ENCODE measurements at regions not wholly inside any gene's neighbourhood (a gene's known extent, or its start where the extent isn't known, plus 50 kb on each side); places are given as distances from the start of the nearest gene placed in this dataset.

GRCh38 chr3:117886147-117886546 lies 1148.5 kb downstream of the IGSF11 start:
- Histone ChIP-seq H4K20me1 (ENCODE audit: insufficient read depth) (no peaks in the 10 kb centered on the region), H3K27me3 (ENCODE audit: insufficient read depth) (no peaks in the 10 kb centered on the region), H3K4me3 (ENCODE audit: low read depth in 2 of 2, low read length in 1 of 2) (no peak overlapping the region), H3K9me3 (no peaks in the 10 kb centered on the region), H3K9ac (no peak overlapping the region), H3K36me3 (replicated peaks in 1 of 2; ENCODE audit: control insufficient read depth in 1 of 2, insufficient read depth in 2 of 2, low read length in 1 of 2) (no peaks in the 10 kb centered on the region), H3F3A (replicated peaks; ENCODE audit: insufficient read depth) (no peaks in the 10 kb centered on the region), H3K4me2 (no peak overlapping the region), H3K79me2 (ENCODE audit: insufficient read depth) (no peaks in the 10 kb centered on the region), H2AFZ (ENCODE audit: low read depth) (no peak overlapping the region), H3K4me1 (ENCODE audit: control insufficient read depth in 1 of 2, insufficient read depth in 2 of 2, low read depth in 1 of 2, low read length in 1 of 2) (peaks cover 0 to 13% of the 10 kb centered on the region in 2 experiments; a peak in 2 of 4 replicates), H3K27ac (ENCODE audit: low read depth in 2 of 2, low read length in 1 of 2) (no peak overlapping the region; a peak in 1 of 4 replicates), H3K9me2 (no peaks in the 10 kb centered on the region)
- WGBS (ENCODE audit: low lambda C conversion rate), result 68% methylated on average over 3 of the region's 3 CpGs
- TF ChIP-seq MEF2A (IDR thresholded peaks at IDR 0.05; ENCODE audit: borderline replicate concordance, low read depth) (no peak), RAD21 (IDR thresholded peaks at IDR 0.05; ENCODE audit: low read length) (no peak), CTCF (IDR thresholded peaks at IDR 0.05) (no peak), FOXM1 (IDR thresholded peaks at IDR 0.05; ENCODE audit: low read depth) (no peak), USF2 (IDR thresholded peaks at IDR 0.05; ENCODE audit: borderline replicate concordance, low read depth, low read length) (no peak), ELF1 (IDR thresholded peaks at IDR 0.05) (no peak), NFIC (IDR thresholded peaks at IDR 0.05; ENCODE audit: borderline replicate concordance) (no peak), TCF12 (IDR thresholded peaks at IDR 0.05) (no peak)
- ChIA-PET CTCF (no interaction called here), POLR2A (no interaction called here)
- no peak for DNase-seq

- no peak overlapping the region for H2AFZ ChIP-seq (ENCODE audit: low read depth)
- DNase-seq, result no peak
- CTCF ChIA-PET, result no interaction called here
- H3K79me2 ChIP-seq (ENCODE audit: insufficient read depth), result no peaks in the 10 kb centered on the region
- WGBS (ENCODE audit: low lambda C conversion rate), result 82% methylated on average over 3 of the region's 3 CpGs
- H3K9me2 ChIP-seq, result no peaks in the 10 kb centered on the region
- H3K36me3 ChIP-seq (replicated peaks in 1 of 2; ENCODE audit: control insufficient read depth in 1 of 2, insufficient read depth in 2 of 2, low read length in 1 of 2), result no peaks in the 10 kb centered on the region
- H3K27me3 ChIP-seq (ENCODE audit: insufficient read depth), result no peaks in the 10 kb centered on the region
- no peaks in the 10 kb centered on the region for H4K20me1 ChIP-seq (ENCODE audit: insufficient read depth)
- no peak overlapping the region for H3K4me2 ChIP-seq
- H3K4me3 ChIP-seq (ENCODE audit: low read depth in 2 of 2, low read length in 1 of 2), result no peak overlapping the region
- no peak overlapping the region for H3K27ac ChIP-seq (ENCODE audit: low read depth in 2 of 2, low read length in 1 of 2)
- peaks cover 0 to 13% of the 10 kb centered on the region in 2 experiments; a peak in 2 of 4 replicates for H3K4me1 ChIP-seq (ENCODE audit: control insufficient read depth in 1 of 2, insufficient read depth in 2 of 2, low read depth in 1 of 2, low read length in 1 of 2)
- POLR2A ChIA-PET, result no interaction called here
- no peaks in the 10 kb centered on the region for H3F3A ChIP-seq (replicated peaks; ENCODE audit: insufficient read depth)
- no peak overlapping the region for H3K9ac ChIP-seq
- H3K9me3 ChIP-seq, result no peaks in the 10 kb centered on the region
- no peak for TF ChIP-seq SMC3 (IDR thresholded peaks at IDR 0.05; ENCODE audit: low read depth, low read length)
- TF ChIP-seq TCF12 (IDR thresholded peaks at IDR 0.05), result no peak
- TF ChIP-seq FOXM1 (IDR thresholded peaks at IDR 0.05; ENCODE audit: low read depth), result no peak
- TF ChIP-seq GABPA (IDR thresholded peaks at IDR 0.05; ENCODE audit: low read depth), result no peak
- no peak for TF ChIP-seq IRF3 (IDR thresholded peaks at IDR 0.05; ENCODE audit: low read depth, low read length)
- no peak for TF ChIP-seq RAD21 (IDR thresholded peaks at IDR 0.05; ENCODE audit: low read length)
- no peak for TF ChIP-seq ZBTB33 (IDR thresholded peaks at IDR 0.05; ENCODE audit: borderline replicate concordance, low read depth)
- no peak for TF ChIP-seq GATA2 (CRISPR knock-in tag; IDR thresholded peaks at IDR 0.05)
- TF ChIP-seq REST (IDR thresholded peaks at IDR 0.05; ENCODE audit: low read depth, low read length), result no peak
- no peak for TF ChIP-seq JUND (IDR thresholded peaks at IDR 0.05)
- TF ChIP-seq USF1 (IDR thresholded peaks at IDR 0.05; ENCODE audit: borderline replicate concordance, low read depth), result no peak
- no peak for TF ChIP-seq MAX (IDR thresholded peaks at IDR 0.05; ENCODE audit: low read depth)
- no peak for TF ChIP-seq RFX5 (IDR thresholded peaks at IDR 0.05; ENCODE audit: low read length)
- no peak for TF ChIP-seq TEAD4 (IDR thresholded peaks at IDR 0.05; ENCODE audit: borderline replicate concordance, insufficient read depth)
These were observed 1147.6 kb downstream of the IGSF11 start for GRCh38 chr3:117887031-117887430.
